ENCODE measurements at regions not wholly inside any gene's neighbourhood (a gene's known extent, or its start where the extent isn't known, plus 50 kb on each side); places are given as distances from the start of the nearest gene placed in this dataset.

GRCh38 chr10:29186221-29186620, 102.6 kb upstream of the LYZL1 start:
- Histone ChIP-seq H3K9ac (ENCODE audit: insufficient read depth, low read length, poor library complexity, severe bottlenecking) (no peak overlapping the region), H3K27me3 (ENCODE audit: control insufficient read depth in 2 of 2, insufficient read depth in 2 of 2, low read length in 2 of 2) (peaks cover 0 to 3% of the 10 kb centered on the region in 2 donors), H3K4me3 (replicated peaks in 1 of 3; ENCODE audit: low read depth in 2 of 3, low read length in 3 of 3) (no peak overlapping the region), H4K20me1 (ENCODE audit: insufficient read depth, low read length) (no peaks in the 10 kb centered on the region), H3K27ac (ENCODE audit: low read depth in 1 of 2, low read length in 2 of 2) (no peak overlapping the region), H3K79me2 (ENCODE audit: insufficient read depth, low read length) (no peaks in the 10 kb centered on the region), H3K9me3 (replicated peaks in 1 of 2; ENCODE audit: control insufficient read depth in 1 of 2, insufficient read depth in 1 of 2, low read length in 2 of 2) (no peaks in the 10 kb centered on the region), H3K36me3 (replicated peaks in 1 of 2; ENCODE audit: control insufficient read depth in 1 of 2, insufficient read depth in 2 of 2, low read length in 2 of 2) (no peaks in the 10 kb centered on the region), H3K4me1 (ENCODE audit: control insufficient read depth in 1 of 2, insufficient read depth in 2 of 2, low read length in 2 of 2) (no peaks in the 10 kb centered on the region), H3K4me2 (replicated peaks; ENCODE audit: extremely low read depth, low read length, poor library complexity, severe bottlenecking) (no peak overlapping the region), H2AFZ (ENCODE audit: insufficient read depth, low read depth, low read length, poor library complexity, severe bottlenecking) (no peak overlapping the region)
- no peak for DNase-seq
- Mint-ChIP-seq H3K9me3 (peaks cover 0 to 7% (median 0%) of the 10 kb centered on the region in 7 donors), H3K4me3 (no peak overlapping the region), H3K27ac (peak overlapping the region in 1 of 7 donors; percentile 38), H3K36me3 (no peaks in the 10 kb centered on the region), H3K4me1 (no peaks in the 10 kb centered on the region), H3K27me3 (ENCODE audit: low read depth in 3 of 3) (peaks cover 8 to 22% (median 10%) of the 10 kb centered on the region in 3 donors)
- intact Hi-C loops (cut with micrococcal nuclease), result no loop called here
- 57% methylated on average over 1 of the region's 3 CpGs for WGBS (ENCODE audit: insufficient coverage)
- TF ChIP-seq, protein P1, sequence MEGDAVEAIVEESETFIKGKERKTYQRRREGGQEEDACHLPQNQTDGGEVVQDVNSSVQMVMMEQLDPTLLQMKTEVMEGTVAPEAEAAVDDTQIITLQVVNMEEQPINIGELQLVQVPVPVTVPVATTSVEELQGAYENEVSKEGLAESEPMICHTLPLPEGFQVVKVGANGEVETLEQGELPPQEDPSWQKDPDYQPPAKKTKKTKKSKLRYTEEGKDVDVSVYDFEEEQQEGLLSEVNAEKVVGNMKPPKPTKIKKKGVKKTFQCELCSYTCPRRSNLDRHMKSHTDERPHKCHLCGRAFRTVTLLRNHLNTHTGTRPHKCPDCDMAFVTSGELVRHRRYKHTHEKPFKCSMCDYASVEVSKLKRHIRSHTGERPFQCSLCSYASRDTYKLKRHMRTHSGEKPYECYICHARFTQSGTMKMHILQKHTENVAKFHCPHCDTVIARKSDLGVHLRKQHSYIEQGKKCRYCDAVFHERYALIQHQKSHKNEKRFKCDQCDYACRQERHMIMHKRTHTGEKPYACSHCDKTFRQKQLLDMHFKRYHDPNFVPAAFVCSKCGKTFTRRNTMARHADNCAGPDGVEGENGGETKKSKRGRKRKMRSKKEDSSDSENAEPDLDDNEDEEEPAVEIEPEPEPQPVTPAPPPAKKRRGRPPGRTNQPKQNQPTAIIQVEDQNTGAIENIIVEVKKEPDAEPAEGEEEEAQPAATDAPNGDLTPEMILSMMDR (IDR thresholded peaks at IDR 0.05), result no peak

- no peaks in the 10 kb centered on the region for H4K20me1 ChIP-seq (ENCODE audit: insufficient read depth, low read length)
- no peak overlapping the region for H3K27ac ChIP-seq (ENCODE audit: low read depth in 1 of 2, low read length in 2 of 2)
- no peak overlapping the region for H3K4me2 ChIP-seq (replicated peaks; ENCODE audit: extremely low read depth, low read length, poor library complexity, severe bottlenecking)
- no peak overlapping the region for H3K27ac Mint-ChIP-seq
- H2AFZ ChIP-seq (ENCODE audit: insufficient read depth, low read depth, low read length, poor library complexity, severe bottlenecking), result no peak overlapping the region
- no peak overlapping the region for H3K4me3 Mint-ChIP-seq
- peaks cover 0 to 12% of the 10 kb centered on the region in 2 donors for H3K27me3 ChIP-seq (ENCODE audit: control insufficient read depth in 2 of 2, insufficient read depth in 2 of 2, low read length in 2 of 2)
- H3K36me3 Mint-ChIP-seq, result no peaks in the 10 kb centered on the region
- no peaks in the 10 kb centered on the region for H3K79me2 ChIP-seq (ENCODE audit: insufficient read depth, low read length)
- peaks cover 6 to 38% (median 19%) of the 10 kb centered on the region in 3 donors for H3K27me3 Mint-ChIP-seq (ENCODE audit: low read depth in 3 of 3)
- TF ChIP-seq, protein P1 (IDR thresholded peaks at IDR 0.05), result no peak
- H3K4me1 ChIP-seq (ENCODE audit: control insufficient read depth in 1 of 2, insufficient read depth in 2 of 2, low read length in 2 of 2), result no peaks in the 10 kb centered on the region
- H3K36me3 ChIP-seq (replicated peaks in 1 of 2; ENCODE audit: control insufficient read depth in 1 of 2, insufficient read depth in 2 of 2, low read length in 2 of 2), result no peaks in the 10 kb centered on the region
- intact Hi-C loops (cut with micrococcal nuclease), result no loop called here
- DNase-seq, result no peak
- no peak overlapping the region for H3K4me3 ChIP-seq (replicated peaks in 1 of 3; ENCODE audit: low read depth in 2 of 3, low read length in 3 of 3)
- H3K9me3 Mint-ChIP-seq, result peaks cover 0 to 7% (median 0%) of the 10 kb centered on the region in 7 donors
- no peaks in the 10 kb centered on the region for H3K4me1 Mint-ChIP-seq
- 74% methylated on average over 2 of the region's 2 CpGs for WGBS (ENCODE audit: insufficient coverage)
- H3K9me3 ChIP-seq (replicated peaks in 1 of 2; ENCODE audit: control insufficient read depth in 1 of 2, insufficient read depth in 1 of 2, low read length in 2 of 2), result no peaks in the 10 kb centered on the region
- no peak overlapping the region for H3K9ac ChIP-seq (ENCODE audit: insufficient read depth, low read length, poor library complexity, severe bottlenecking)
These were observed 99.6 kb upstream of the LYZL1 start for GRCh38 chr10:29189256-29189655.
